ENCODE measurements at regions not wholly inside any gene's neighbourhood (a gene's known extent, or its start where the extent isn't known, plus 50 kb on each side); places are given as distances from the start of the nearest gene placed in this dataset.

GRCh38 chr15:87602371-87602770 is 654.2 kb downstream of the NTRK3 start:
- TF ChIP-seq CTCF (IDR thresholded peaks at IDR 0.05) = no peak
- no peak for TF ChIP-seq POLR2A (IDR thresholded peaks at IDR 0.05)
- no peak for TF ChIP-seq POLR2AphosphoS5 (IDR thresholded peaks at IDR 0.05)

Measured in breast epithelium (tissue), 3 donors.